Thymus (tissue), 11 donors: ENCODE measurements at regions not wholly inside any gene's neighbourhood (a gene's known extent, or its start where the extent isn't known, plus 50 kb on each side); places are given as distances from the start of the nearest gene placed in this dataset.

Experiments used
- DNase-seq, 9 donors: peaks; one replicate each; pipeline ENCODE4 v3.0.0-alpha.2; 2013; ENCODE audit warnings: low spot score in 9 of 9, low read depth in 6 of 9, missing footprints in 1 of 9
- H3K27ac ChIP-seq, 2 donors: one replicate each; pipeline ENCODE4 v1.5.1; 2013; ENCODE audit warnings: control low read depth in 1 of 2, low read depth in 1 of 2, low read length in 1 of 2, mild to moderate bottlenecking in 1 of 2, moderate library complexity in 1 of 2
- H3K27me3 ChIP-seq, 2 donors: one replicate each; pipeline ENCODE4 v1.5.1; 2013; ENCODE audit warnings: low read length in 1 of 2; ENCODE audit not compliant: control insufficient read depth in 2 of 2, insufficient read depth in 1 of 2
- H3K36me3 ChIP-seq, 2 donors: one replicate each; pipeline ENCODE4 v1.5.1; 2013; ENCODE audit warnings: low read length in 1 of 2, mild to moderate bottlenecking in 1 of 2, moderate library complexity in 1 of 2; ENCODE audit not compliant: control insufficient read depth in 2 of 2, insufficient read depth in 2 of 2
- H3K4me1 ChIP-seq, 2 donors: one replicate each; pipeline ENCODE4 v1.5.1; 2013; ENCODE audit warnings: low read length in 2 of 2; ENCODE audit not compliant: control insufficient read depth in 2 of 2, insufficient read depth in 2 of 2
- H3K4me3 ChIP-seq, 2 donors: one replicate each; pipeline ENCODE4 v1.5.1; 2013; ENCODE audit warnings: low read length in 2 of 2, control low read depth in 1 of 2, mild to moderate bottlenecking in 1 of 2
- H3K9me3 ChIP-seq, 2 donors: one replicate each; pipeline ENCODE4 v1.5.1; 2013; ENCODE audit warnings: low read length in 1 of 2, mild to moderate bottlenecking in 1 of 2; ENCODE audit not compliant: control insufficient read depth in 2 of 2, insufficient read depth in 1 of 2
- WGBS: extraction: QIAGEN DNeasy Blood & Tissue Kit; methylation state at CpG from one replicate; pipeline ENCODE4 v1.1.7; 2013; 5-methylcytosine and 5-hydroxymethylcytosine counted together
- donor health status: healthy.

DNA sequence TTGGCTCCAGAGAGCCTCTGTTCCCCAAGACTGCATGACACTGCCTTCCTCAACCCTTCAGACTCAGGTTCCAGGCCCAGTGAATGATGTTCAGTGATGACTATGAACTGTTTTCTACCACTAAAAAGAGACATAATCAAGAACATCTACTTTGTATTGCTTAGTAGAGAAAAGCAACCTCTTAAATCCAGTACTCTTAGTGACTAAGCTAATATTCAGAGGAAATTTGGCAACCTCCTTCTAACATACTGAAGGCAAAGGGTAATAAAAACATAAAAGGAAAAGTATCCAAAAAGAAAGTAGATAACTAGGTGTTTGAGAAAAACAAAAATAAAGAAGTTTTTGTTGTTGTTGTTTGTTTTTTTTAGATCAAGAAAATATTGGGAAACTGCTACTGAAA lies 153.3 kb upstream of the RUNX1 start:
- no peak for DNase-seq
- H3K4me3 ChIP-seq, result no peak overlapping the region
- H3K27me3 ChIP-seq, result peaks cover 0 to 2% of the 10 kb centered on the region in 2 donors
- peaks cover 15% of the 10 kb centered on the region in 2 donors for H3K4me1 ChIP-seq
- no peaks in the 10 kb centered on the region for H3K9me3 ChIP-seq
- no peak overlapping the region for H3K27ac ChIP-seq
- H3K36me3 ChIP-seq, result no peaks in the 10 kb centered on the region

DNA sequence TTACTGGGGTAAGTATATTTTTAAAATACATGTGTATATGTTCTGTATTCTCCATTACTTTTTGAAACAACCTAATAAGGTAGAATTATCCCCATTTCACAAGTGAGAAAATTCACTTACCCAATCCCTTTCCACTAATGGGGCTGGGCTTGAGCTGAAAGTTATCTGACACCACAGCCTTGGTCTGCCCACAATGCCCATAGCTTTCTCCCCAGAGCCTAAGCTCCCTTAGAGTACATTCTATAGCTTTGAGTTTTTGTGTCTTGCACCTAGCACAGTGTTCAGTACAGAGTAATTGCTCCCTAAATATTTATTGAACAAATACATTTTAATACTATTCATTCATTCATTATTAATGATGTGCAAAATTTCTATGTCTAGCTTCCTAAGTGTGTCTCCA lies 152.7 kb upstream of the RUNX1 start:
- H3K4me3 ChIP-seq, result no peak overlapping the region
- peaks cover 0 to 2% of the 10 kb centered on the region in 2 donors for H3K27me3 ChIP-seq
- H3K4me1 ChIP-seq, result peaks cover 15% of the 10 kb centered on the region in 2 donors
- H3K9me3 ChIP-seq, result no peaks in the 10 kb centered on the region
- no peaks in the 10 kb centered on the region for H3K36me3 ChIP-seq
- H3K27ac ChIP-seq, result no peak overlapping the region
- DNase-seq, result no peak

DNA sequence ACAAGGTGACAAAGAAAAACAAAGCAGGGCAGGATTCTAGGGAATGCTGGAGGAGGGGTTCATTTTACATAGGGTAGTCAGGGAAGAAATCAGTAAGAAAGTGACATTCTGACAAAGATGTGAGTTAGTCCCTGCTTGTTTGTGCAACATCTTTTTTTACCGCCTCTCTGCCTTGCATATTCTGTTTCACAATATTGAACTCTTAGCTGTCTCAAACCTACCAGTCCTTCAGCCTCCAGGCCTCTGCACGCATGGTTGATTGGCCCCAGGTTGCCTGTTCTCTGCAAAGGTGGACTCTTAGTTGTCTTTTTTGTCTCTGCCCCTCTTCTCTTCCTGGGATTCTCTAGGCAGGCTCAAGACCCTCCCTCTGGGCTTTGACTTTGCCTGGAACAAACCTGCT lies 152.2 kb upstream of the RUNX1 start:
- H3K27ac ChIP-seq, result no peak overlapping the region
- no peaks in the 10 kb centered on the region for H3K9me3 ChIP-seq
- H3K4me1 ChIP-seq, result peaks cover 14 to 15% of the 10 kb centered on the region in 2 donors
- WGBS, result 97% methylated on average over 2 of the region's 2 CpGs
- peaks cover 0 to 2% of the 10 kb centered on the region in 2 donors for H3K27me3 ChIP-seq
- DNase-seq, result no peak
- H3K4me3 ChIP-seq, result no peak overlapping the region
- no peaks in the 10 kb centered on the region for H3K36me3 ChIP-seq

DNA sequence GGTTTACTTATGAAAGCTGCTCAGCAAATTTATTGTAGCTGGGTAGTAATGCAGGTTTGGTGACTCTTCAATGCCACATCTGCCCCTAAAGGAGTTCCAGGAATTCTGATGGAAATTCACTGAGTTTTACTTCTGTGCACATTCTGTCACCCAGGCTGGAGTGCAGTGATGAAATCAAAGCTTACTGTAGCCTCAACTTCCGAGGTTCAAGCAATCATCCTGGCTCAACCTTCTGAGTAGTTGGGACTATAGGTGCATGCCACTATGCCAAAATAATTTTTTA lies 150.6 kb upstream of the RUNX1 start:
- H3K4me3 ChIP-seq, result no peak overlapping the region
- peaks cover under 1 to 4% of the 10 kb centered on the region in 2 donors for H3K4me1 ChIP-seq
- H3K27me3 ChIP-seq, result no peaks in the 10 kb centered on the region
- WGBS, result 98% methylated on average over 1 of the region's 1 CpG
- no peaks in the 10 kb centered on the region for H3K9me3 ChIP-seq
- no peaks in the 10 kb centered on the region for H3K36me3 ChIP-seq
- no peak for DNase-seq
- H3K27ac ChIP-seq, result no peak overlapping the region

DNA sequence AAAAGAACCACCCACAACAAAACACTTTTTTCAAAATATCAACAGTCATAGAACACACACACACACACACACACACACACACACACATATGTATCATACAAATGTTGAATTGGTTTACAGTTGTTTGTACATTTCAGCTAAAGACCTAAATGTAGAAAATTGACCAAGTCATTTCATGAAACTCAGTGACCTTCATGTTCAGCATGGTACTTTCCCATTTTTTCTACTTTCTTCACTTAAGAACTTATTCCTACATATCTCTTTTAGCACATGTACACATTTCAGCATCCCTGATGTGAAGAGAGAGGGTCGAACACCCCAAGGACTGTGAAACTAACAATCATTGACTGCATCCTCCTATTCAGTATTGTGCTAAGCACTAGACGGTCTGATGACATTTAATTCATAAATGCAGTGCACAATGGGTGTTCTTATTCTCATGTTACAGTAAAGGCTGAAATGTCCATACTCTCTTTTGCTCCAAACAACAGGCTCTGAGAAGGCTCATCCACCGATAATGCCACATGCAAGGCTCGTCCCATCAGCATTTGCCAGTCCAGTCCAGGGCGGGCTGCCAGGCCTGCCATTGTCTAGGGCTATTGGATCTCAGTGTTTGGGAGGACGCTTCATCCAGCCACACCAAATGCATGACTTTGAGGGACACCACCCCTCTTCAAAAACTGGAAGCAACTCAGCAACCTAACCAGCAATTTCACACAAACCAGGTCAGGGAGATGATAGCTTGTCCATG lies 150.1 kb upstream of the RUNX1 start:
- no peak overlapping the region for H3K4me3 ChIP-seq
- H3K36me3 ChIP-seq, result no peaks in the 10 kb centered on the region
- no peak for DNase-seq
- no peak overlapping the region for H3K27ac ChIP-seq
- no peaks in the 10 kb centered on the region for H3K9me3 ChIP-seq
- H3K27me3 ChIP-seq, result no peaks in the 10 kb centered on the region
- WGBS, result 96% methylated on average over 6 of the region's 6 CpGs
- peaks cover 0 to 3% of the 10 kb centered on the region in 2 donors for H3K4me1 ChIP-seq

DNA sequence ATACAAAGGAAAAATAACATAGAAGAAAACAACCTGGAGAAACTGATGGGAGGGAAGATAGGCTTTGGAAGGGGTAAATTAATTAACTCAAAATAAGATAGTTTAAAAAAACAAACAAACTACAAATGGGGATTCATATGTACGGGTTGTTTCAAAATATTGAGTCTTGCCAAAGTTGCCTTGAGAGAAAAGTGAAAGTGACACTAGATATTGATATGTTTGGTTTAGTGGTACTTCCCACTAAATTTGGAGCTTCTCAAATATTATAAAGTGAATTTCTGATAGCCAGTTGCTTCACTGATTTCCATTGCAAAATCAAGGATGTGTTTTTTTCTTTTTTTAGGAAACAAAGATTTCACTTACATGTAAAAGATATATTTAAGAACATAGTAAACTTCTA lies 149.5 kb upstream of the RUNX1 start:
- Histone ChIP-seq H3K36me3 (no peaks in the 10 kb centered on the region), H3K4me3 (no peak overlapping the region), H3K4me1 (peaks cover 0 to 3% of the 10 kb centered on the region in 2 donors), H3K27me3 (no peaks in the 10 kb centered on the region), H3K9me3 (no peaks in the 10 kb centered on the region), H3K27ac (no peak overlapping the region)
- no peak for DNase-seq
- WGBS, result 85% methylated on average over 1 of the region's 1 CpG

DNA sequence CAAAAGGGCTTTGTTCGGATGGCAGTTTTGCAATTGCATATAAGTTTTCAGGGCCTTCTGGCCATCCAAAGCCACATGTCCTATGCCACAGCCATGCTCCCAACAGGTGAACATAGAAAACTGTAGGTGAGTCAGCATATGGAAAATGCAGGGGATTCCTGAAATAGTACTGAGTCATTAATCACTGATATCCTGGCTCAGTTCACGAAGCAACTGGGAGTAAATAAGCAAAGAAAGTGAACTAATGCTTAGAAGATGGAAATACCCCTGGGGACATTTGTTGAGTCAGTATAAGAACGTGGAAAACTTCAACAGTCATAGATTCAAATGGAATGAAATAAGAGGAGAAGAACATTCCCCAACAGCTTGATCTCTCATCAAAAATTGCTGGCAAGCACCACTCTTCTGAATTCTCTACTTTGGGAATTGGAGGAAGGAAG lies 148.9 kb upstream of the RUNX1 start:
- WGBS, result 94% methylated on average over 3 of the region's 3 CpGs
- Histone ChIP-seq H3K4me1 (peaks cover 0 to 3% of the 10 kb centered on the region in 2 donors), H3K9me3 (no peaks in the 10 kb centered on the region), H3K27me3 (no peaks in the 10 kb centered on the region), H3K36me3 (no peaks in the 10 kb centered on the region), H3K27ac (no peak overlapping the region), H3K4me3 (no peak overlapping the region)
- peak in 1 of 9 donors; percentile 9 for DNase-seq

DNA sequence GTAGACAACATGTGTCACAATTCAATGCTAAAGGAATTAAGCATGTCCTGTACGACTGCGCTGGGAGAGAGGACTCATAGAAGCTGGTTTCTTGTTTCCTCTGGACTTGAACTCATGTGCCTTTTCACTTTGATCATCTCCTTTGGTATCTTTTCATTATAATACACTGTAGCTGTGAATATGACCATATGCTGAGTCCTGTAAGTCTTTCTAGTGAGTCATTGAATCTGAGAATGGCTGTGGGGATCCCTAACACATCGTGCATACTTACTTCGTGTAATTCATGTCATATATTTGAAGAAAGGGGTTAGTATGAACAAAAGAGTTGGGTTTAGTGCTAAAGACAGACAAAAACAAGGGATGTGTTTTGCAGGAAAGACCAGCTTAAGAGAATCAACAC lies 148.1 kb upstream of the RUNX1 start:
- Histone ChIP-seq H3K4me3 (no peak overlapping the region), H3K9me3 (no peaks in the 10 kb centered on the region), H3K27me3 (no peaks in the 10 kb centered on the region), H3K27ac (no peak overlapping the region), H3K36me3 (no peaks in the 10 kb centered on the region), H3K4me1 (peaks cover 0 to 3% of the 10 kb centered on the region in 2 donors)
- 98% methylated on average over 4 of the region's 4 CpGs for WGBS
- DNase-seq, result no peak

DNA sequence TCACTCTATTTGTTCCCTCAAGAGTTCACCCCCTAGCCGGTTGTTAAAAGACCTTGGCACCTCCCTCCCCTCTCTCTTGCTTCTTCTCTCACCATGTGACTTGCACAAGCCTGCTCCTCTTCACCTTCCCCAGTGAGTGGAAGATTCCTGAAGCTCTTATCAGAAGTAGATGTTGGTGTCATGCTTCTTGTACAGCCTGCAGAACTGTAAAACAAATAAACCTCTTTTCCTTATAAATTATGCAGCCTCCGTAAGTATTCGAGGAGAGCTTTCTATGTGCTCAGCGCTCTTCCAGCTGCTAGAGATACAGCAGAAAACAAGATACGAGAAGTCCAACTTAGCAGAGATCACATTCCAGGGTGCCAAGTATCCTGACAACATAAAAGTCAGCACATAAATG lies 147.0 kb upstream of the RUNX1 start:
- no peak overlapping the region for H3K27ac ChIP-seq
- DNase-seq, result no peak
- WGBS, result 88% methylated on average over 5 of the region's 5 CpGs
- no peak overlapping the region for H3K4me3 ChIP-seq
- no peaks in the 10 kb centered on the region for H3K36me3 ChIP-seq
- H3K9me3 ChIP-seq, result no peaks in the 10 kb centered on the region
- H3K27me3 ChIP-seq, result no peaks in the 10 kb centered on the region
- H3K4me1 ChIP-seq, result peaks cover 0 to 3% of the 10 kb centered on the region in 2 donors
